GM21447 (cell line): ENCODE measurements at regions not wholly inside any gene's neighbourhood (a gene's known extent, or its start where the extent isn't known, plus 50 kb on each side); places are given as distances from the start of the nearest gene placed in this dataset.

Experiments
- ATAC-seq: cut with Tn5 transposase; IDR thresholded peaks from one replicate; pipeline ENCODE4 v1.9.1; 2021; ENCODE audit not compliant: unreplicated experiment

GRCh38 chr12:77724367-77724957 lies 106.2 kb upstream of the NAV3 start:
- no peak for ATAC-seq

GRCh38 chr12:77723308-77723707 lies 107.4 kb upstream of the NAV3 start:
- no peak for ATAC-seq

GRCh38 chr12:77722536-77722935 lies 108.2 kb upstream of the NAV3 start:
- no peak for ATAC-seq

GRCh38 chr12:77720258-77720657 lies 110.4 kb upstream of the NAV3 start:
- ATAC-seq, result no peak

- no peak for ATAC-seq
These were observed 120.5 kb upstream of the NAV3 start for GRCh38 chr12:77710209-77710608.

GRCh38 chr12:77697126-77697525 lies 133.6 kb upstream of the NAV3 start:
- ATAC-seq, result no peak

- ATAC-seq, result no peak
These were observed 134.5 kb upstream of the NAV3 start for GRCh38 chr12:77696183-77696582.

GRCh38 chr12:77689510-77690086 lies 141.1 kb upstream of the NAV3 start:
- ATAC-seq, result no peak

GRCh38 chr12:77687321-77687720 lies 143.4 kb upstream of the NAV3 start:
- no peak for ATAC-seq

- ATAC-seq, result no peak
These were observed 143.9 kb upstream of the NAV3 start for GRCh38 chr12:77686760-77687159.

GRCh38 chr12:77685901-77686300 lies 144.8 kb upstream of the NAV3 start:
- no peak for ATAC-seq

GRCh38 chr12:77685112-77685511 lies 145.6 kb upstream of the NAV3 start:
- ATAC-seq, result no peak

GRCh38 chr12:77682488-77682887 lies 148.2 kb upstream of the NAV3 start:
- ATAC-seq, result no peak

- no peak for ATAC-seq
These were observed 149.0 kb upstream of the NAV3 start for GRCh38 chr12:77681726-77682125.

- no peak for ATAC-seq
These were observed 151.0 kb upstream of the NAV3 start for GRCh38 chr12:77679686-77680085.

- ATAC-seq, result no peak
These were observed 152.1 kb upstream of the NAV3 start for GRCh38 chr12:77678621-77679020.

- no peak for ATAC-seq
These were observed 163.6 kb upstream of the NAV3 start for GRCh38 chr12:77667101-77667500.

- ATAC-seq, result no peak
These were observed 182.0 kb upstream of the NAV3 start for GRCh38 chr12:77648716-77649115.

GRCh38 chr12:77645966-77646598 lies 184.6 kb upstream of the NAV3 start:
- peak; percentile 82 for ATAC-seq

GRCh38 chr12:77644915-77645605 lies 185.6 kb upstream of the NAV3 start:
- no peak for ATAC-seq

GRCh38 chr12:77642246-77642645 lies 188.4 kb upstream of the NAV3 start:
- no peak for ATAC-seq

- ATAC-seq, result no peak
These were observed 190.3 kb upstream of the NAV3 start for GRCh38 chr12:77640356-77640755.
